GM12875 (cell line): ENCODE measurements at regions not wholly inside any gene's neighbourhood (a gene's known extent, or its start where the extent isn't known, plus 50 kb on each side); places are given as distances from the start of the nearest gene placed in this dataset.

Source experiments
- H3K4me3 ChIP-seq: one replicate; pipeline ENCODE4 v1.5.1; 2011; ENCODE audit warnings: low read depth, low read length, control low read depth
- TF ChIP-seq, protein P1 (sequence below): IDR thresholded peaks from 2 replicates; pipeline ENCODE4 v1.5.1; 2011; ENCODE audit warnings: low read depth, mild to moderate bottlenecking, control low read depth, inconsistent platforms, low read length, moderate library complexity, borderline replicate concordance; ENCODE audit not compliant: insufficient read depth

DNA sequence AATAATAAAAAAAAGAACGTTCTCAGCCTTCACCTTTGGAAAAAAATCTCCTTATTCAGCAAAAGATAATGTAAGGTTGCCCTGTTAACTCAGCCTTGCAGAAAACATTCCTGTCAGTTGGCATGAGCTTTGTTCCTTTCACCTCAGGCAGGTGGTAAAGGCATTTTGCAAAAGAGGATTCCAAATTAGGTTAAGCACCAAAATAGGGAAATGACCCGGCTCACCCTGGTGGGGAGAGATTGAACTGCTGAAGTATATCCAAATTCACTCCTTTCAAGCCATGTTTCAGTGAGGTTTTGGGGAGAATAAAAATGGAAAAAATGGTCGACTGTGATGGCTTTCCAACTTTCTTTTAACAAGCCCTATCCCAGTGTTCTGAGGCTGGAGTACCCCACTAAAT lies 1988.8 kb upstream of the PIK3C3 start:
- TF ChIP-seq, protein P1, sequence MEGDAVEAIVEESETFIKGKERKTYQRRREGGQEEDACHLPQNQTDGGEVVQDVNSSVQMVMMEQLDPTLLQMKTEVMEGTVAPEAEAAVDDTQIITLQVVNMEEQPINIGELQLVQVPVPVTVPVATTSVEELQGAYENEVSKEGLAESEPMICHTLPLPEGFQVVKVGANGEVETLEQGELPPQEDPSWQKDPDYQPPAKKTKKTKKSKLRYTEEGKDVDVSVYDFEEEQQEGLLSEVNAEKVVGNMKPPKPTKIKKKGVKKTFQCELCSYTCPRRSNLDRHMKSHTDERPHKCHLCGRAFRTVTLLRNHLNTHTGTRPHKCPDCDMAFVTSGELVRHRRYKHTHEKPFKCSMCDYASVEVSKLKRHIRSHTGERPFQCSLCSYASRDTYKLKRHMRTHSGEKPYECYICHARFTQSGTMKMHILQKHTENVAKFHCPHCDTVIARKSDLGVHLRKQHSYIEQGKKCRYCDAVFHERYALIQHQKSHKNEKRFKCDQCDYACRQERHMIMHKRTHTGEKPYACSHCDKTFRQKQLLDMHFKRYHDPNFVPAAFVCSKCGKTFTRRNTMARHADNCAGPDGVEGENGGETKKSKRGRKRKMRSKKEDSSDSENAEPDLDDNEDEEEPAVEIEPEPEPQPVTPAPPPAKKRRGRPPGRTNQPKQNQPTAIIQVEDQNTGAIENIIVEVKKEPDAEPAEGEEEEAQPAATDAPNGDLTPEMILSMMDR: no peak
- H3K4me3 ChIP-seq: no peak overlapping the region

DNA sequence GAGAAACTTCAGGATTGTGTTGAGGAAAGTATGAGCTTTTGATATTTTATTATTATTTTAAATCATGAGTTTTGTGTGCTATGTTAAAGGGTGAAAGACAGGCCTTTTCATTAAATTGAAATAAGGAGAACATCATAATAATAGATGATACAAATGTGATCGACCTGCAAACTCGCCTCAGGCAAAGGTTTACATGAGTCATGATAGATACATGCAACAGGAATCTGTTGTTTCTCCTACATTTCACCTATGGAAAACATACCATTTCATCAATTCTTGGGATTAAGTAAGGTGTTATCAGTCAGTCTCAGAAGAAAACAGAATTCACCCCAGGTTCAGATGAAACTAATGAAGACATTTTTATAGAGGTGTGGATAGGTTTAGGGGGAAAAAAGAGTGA lies 1992.5 kb upstream of the PIK3C3 start:
- no peak overlapping the region for H3K4me3 ChIP-seq
- TF ChIP-seq, protein P1: no peak

DNA sequence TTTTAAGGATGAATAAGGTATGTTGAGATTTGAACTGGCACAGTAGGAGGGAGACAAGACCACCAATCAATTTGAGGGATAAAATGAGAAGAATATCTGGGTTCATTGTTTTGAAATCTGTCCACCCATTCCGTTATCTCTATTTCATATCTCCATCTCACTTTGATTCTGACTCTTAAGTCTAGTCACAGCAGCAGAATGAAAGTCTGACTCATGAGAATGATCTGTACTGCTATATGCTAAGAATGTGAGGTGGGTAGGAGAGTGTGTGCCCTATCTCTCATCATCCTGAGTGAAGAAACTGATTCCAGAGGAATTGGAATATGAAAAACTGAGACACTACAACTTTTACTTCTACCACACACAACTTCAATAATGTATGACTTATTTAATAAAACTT lies 1994.5 kb upstream of the PIK3C3 start:
- TF ChIP-seq, protein P1: no peak
- H3K4me3 ChIP-seq: no peak overlapping the region

DNA sequence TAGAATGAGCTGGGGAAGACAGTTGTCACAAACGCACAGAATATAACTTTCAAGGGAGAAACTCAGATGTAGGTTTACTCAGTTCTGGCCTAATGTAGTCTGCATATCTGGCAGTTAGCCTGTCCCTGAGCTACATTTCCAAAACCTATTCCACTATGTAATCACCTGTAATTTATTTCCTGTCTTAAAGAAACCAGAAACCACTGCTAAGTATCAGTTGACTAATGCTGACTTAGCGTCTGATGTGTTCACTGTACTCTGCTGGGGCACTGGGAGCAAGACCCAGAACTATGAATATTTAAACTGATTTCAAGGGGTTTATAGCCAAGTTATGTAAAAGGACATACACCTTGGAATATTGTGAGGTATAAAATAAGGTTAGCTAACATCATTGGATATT lies 1995.2 kb upstream of the PIK3C3 start:
- TF ChIP-seq, protein P1: no peak
- no peak overlapping the region for H3K4me3 ChIP-seq

DNA sequence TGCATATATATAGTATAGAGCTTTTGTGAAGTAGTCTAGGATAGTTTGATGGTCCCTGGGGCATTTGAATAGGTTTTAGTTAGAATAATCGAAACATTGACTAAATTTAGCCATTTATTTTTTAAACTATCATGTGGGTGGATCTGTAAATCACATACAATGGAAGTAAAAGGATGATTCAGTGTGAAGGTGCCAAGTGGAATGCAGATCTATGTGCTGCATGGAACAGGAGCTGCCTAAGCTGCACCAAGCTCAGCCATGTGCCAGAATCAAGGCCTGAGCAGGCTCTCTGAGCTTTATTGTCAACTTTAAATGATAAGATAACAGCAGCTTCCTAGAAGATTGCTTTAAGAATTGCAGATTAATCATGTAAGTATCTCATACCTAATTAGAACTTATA lies 1996.2 kb upstream of the PIK3C3 start:
- no peak overlapping the region for H3K4me3 ChIP-seq
- TF ChIP-seq, protein P1: no peak

DNA sequence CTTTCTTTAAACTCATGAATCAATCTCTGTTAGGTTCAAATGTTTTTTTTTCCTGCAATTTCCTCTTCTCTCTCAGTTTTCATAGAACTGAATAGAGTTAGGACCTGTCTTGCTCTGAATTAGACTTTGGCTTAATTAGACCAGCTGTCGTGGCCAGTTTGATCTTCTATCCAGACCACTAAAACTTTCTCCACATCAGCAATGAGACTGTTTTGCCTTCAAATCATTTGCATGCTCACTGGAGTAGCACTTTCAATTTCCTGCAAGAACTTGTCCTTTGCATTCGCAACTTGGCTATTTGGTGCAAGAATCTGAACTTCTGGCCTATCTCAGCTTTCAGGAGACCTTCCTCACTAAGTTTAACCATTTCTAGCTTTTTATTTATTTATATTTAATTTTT lies 2002.2 kb upstream of the PIK3C3 start:
- TF ChIP-seq, protein P1: no peak
- H3K4me3 ChIP-seq: no peak overlapping the region

DNA sequence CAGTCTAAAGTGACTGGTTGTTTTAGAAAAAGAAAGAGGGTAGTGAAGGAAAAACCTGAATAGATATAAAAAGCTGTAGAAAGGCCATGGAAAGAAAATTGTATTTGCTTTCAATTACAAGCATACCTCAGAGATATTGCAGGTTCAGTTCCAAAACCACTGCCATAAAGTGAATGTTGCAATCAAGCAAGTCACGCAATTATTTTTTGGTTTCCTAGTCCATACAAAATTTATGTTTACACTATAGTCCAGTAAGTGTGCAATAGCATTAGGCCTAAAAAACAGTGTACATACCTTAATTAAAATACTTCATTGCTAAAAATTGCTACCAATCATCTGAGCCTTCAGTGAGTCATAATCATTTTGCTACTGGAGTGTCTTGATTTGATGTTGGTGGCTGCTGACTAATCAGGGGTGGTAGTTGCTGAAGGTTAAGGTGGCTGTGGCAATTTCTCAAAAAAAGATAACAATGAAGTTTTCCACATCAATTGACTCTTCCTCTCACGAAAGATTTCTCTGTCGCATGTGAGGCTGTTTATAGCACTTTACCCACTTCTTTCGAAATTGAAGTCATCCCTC lies 2003.8 kb upstream of the PIK3C3 start:
- TF ChIP-seq, protein P1: no peak
- H3K4me3 ChIP-seq: no peak overlapping the region
